ENCODE measurements at regions not wholly inside any gene's neighbourhood (a gene's known extent, or its start where the extent isn't known, plus 50 kb on each side); places are given as distances from the start of the nearest gene placed in this dataset. TPM values are rescaled to one million over a fixed set of nuclear protein-coding genes. Genes with fewer than 3 reads are reported as not detected.

DNA sequence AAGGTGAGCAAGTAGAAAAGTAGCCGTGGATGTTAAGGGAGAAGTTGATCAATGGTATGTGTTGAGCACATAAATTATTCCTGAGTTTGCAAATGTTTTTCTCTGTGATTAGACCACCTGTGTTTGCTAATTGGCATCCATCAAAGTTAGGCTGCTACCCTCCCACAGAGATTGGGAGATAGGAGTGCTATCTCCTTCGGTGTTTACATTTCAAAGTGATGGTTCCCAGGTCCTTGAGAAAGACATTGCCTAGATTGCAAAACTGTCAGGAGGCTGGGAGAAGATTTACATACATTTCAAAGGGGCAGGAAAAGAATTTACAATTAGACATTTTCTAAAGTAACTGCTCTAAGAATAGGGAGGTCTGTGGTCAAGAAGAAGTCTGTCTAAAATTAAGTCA is 54.3 kb upstream of the CNTNAP4 start:
- TF ChIP-seq CTCF (IDR thresholded peaks at IDR 0.05; ENCODE audit: insufficient read depth, low read length): no peak
- no peak for DNase-seq (ENCODE audit: low read depth)
- no peak overlapping the region for H3K4me3 ChIP-seq (ENCODE audit: low read depth, low read length)

- DNase-seq (ENCODE audit: low read depth): no peak
- no peak overlapping the region for H3K4me3 ChIP-seq (ENCODE audit: low read depth, low read length)
- TF ChIP-seq CTCF (IDR thresholded peaks at IDR 0.05; ENCODE audit: insufficient read depth, low read length): no peak
These were observed 51.2 kb upstream of the CNTNAP4 start for GRCh38 chr16:76226011-76226410.

GRCh38 chr16:76226481-76226880 is 50.7 kb upstream of the CNTNAP4 start:
- H3K4me3 ChIP-seq (ENCODE audit: low read depth, low read length): no peak overlapping the region
- no peak for DNase-seq (ENCODE audit: low read depth)
- TF ChIP-seq CTCF (IDR thresholded peaks at IDR 0.05; ENCODE audit: insufficient read depth, low read length): no peak

Small RNAs in the stretch of these regions (small RNA-seq; reads per million reads assigned to genes)
- not detected for gene RNA5SP430
